ENCODE measurements at regions not wholly inside any gene's neighbourhood (a gene's known extent, or its start where the extent isn't known, plus 50 kb on each side); places are given as distances from the start of the nearest gene placed in this dataset.

DNA sequence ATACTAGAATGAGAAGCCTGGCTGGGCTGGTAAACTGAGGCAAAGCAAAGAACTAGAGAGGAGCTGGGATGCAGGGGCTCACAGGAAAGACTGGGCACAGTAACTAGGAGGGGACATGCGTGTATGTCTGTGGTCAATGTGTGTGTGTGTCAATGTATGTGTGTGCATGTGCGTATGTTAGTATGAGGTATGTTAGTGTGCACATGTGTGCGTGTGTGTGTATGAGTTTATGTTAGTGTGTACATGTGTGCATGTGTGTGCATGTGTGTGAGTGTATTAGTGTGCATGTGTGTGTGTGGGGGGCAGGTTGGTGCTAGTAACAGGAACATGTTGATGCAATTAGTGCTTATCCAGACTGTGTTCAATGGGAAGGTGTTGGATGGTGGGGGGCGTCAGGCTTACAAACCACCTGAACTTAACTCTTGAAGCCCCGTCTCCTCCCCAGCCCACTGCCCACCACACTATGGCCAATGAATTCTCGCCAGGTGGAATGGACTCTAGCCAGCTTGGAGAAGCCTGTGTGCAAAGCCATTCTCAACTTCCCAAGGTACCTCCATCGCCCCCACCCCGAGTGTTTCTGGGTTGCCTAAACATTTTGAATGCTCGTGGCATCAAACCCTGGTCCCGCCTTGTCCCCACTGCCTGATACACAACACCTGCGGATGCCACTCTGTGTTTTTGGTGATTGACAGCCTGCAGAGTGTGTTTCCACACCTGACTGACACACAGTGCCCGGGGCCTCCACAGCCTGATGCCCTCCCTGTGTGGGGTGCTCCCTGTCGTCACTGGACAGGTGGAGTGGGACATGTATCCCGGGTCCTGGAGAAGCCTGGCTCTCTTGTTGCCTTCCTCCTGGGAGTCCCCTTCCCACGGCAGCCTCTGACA is 90.1 kb upstream of the ASB18 start:
- TF ChIP-seq YY1 (IDR thresholded peaks at IDR 0.05; ENCODE audit: low read depth, low read length) (no peak), POLR2AphosphoS5 (IDR thresholded peaks at IDR 0.05; ENCODE audit: low read length) (no peak), CTCF (IDR thresholded peaks at IDR 0.05 in 2 of 3, conservative IDR thresholded peaks at IDR 0.05 in 1 of 3; ENCODE audit: control insufficient read depth in 2 of 3, extremely low read depth in 1 of 3, insufficient read depth in 1 of 3, low read depth in 3 of 3, low read length in 3 of 3) (no peak), EP300 (IDR thresholded peaks at IDR 0.05; ENCODE audit: borderline replicate concordance in 1 of 2, control insufficient read depth in 1 of 2, low read depth in 2 of 2, low read length in 2 of 2) (no peak), CREM (IDR thresholded peaks at IDR 0.05; ENCODE audit: low read depth) (no peak), BHLHE40 (IDR thresholded peaks at IDR 0.05; ENCODE audit: borderline replicate concordance in 1 of 2, low read depth in 2 of 2, low read length in 1 of 2) (no peak), SP1 (IDR thresholded peaks at IDR 0.05; ENCODE audit: low read depth, low read length) (no peak)
- TF ChIP-seq, protein P1, sequence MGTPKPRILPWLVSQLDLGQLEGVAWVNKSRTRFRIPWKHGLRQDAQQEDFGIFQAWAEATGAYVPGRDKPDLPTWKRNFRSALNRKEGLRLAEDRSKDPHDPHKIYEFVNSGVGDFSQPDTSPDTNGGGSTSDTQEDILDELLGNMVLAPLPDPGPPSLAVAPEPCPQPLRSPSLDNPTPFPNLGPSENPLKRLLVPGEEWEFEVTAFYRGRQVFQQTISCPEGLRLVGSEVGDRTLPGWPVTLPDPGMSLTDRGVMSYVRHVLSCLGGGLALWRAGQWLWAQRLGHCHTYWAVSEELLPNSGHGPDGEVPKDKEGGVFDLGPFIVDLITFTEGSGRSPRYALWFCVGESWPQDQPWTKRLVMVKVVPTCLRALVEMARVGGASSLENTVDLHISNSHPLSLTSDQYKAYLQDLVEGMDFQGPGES (IDR thresholded peaks at IDR 0.05), result no peak
